K562 (cell line): ENCODE measurements at regions not wholly inside any gene's neighbourhood (a gene's known extent, or its start where the extent isn't known, plus 50 kb on each side); places are given as distances from the start of the nearest gene placed in this dataset.

ENCODE experiments used
- ATAC-seq: fragments of 200-7000 bp; cut with Tn5 transposase; 3 replicates; pipeline ENCODE4 v1.9.1; 2020; ENCODE audit warnings: moderate library complexity
- BruUV-seq: library from RNA; stranded (reverse); fragments of 400-500 nt; replicated peaks from 2 replicates; lab custom pipeline; 2021; lab: Mats Ljungman, UMichigan
- CTCF ChIA-PET: fragments of 300-600 bp; formaldehyde crosslinking; extraction: SDS; loops from one replicate; lab custom pipeline; 2021; ENCODE audit warnings: low intra/inter-chr PET ratio; lab: Yijun Ruan, JAX
- POLR2A ChIA-PET: fragments of 300-600, 350-650 bp; sonication (Branson Sonifier 250); formaldehyde crosslinking; extraction: SDS; loops from one replicate; lab custom pipeline; 2021; ENCODE audit warnings: antibody characterized with exemption, inconsistent platforms; lab: Yijun Ruan, JAX
- DNase-seq, 4 experiments: peaks; one replicate each; pipeline versions ENCODE4 v3.0.0 to v3.0.0-alpha.2; 2011 to 2018; ENCODE audit warnings: low spot score in 3 of 4, mixed read lengths in 3 of 4; ENCODE audit errors: extremely low read depth in 1 of 4
- FAIRE-seq: peaks from 2 replicates; lab custom pipeline; 2011; peaks lifted over from hg19 to GRCh38; lab: Jason Lieb, UNC
- H2AFZ ChIP-seq: 2 replicates; pipeline ENCODE4 v1.6.0; 2011; ENCODE audit warnings: low read depth, low read length, control low read depth, inconsistent platforms
- H3K27ac ChIP-seq: fragments of 200-600 bp; 3 replicates; pipeline ENCODE4 v1.8.0; 2011; ENCODE audit warnings: low read depth, mild to moderate bottlenecking, control low read depth, inconsistent platforms, low read length, moderate library complexity, mixed read lengths; ENCODE audit errors: extremely low read depth
- H3K27me3 ChIP-seq, 2 experiments: fragments of 300-600 bp in 1 of 2; 2 replicates in 1 of 2; 3 replicates in 1 of 2; pipeline versions ENCODE4 v1.6.0 to v1.8.0; 2011; ENCODE audit warnings: inconsistent platforms in 2 of 2, low read length in 2 of 2, mild to moderate bottlenecking in 1 of 2, mixed read lengths in 1 of 2, moderate library complexity in 1 of 2; ENCODE audit not compliant: control insufficient read depth in 2 of 2, insufficient read depth in 2 of 2
- H3K36me3 ChIP-seq: fragments of 300-600 bp; 3 replicates; pipeline ENCODE4 v1.8.0; 2011; ENCODE audit warnings: mild to moderate bottlenecking, low read length, inconsistent platforms; ENCODE audit not compliant: control insufficient read depth, insufficient read depth
- H3K4me1 ChIP-seq, 2 experiments: fragments of 200-600 bp in 1 of 2; replicated peaks in 1 of 2; 2 replicates in 1 of 2; 3 replicates in 1 of 2; pipeline versions ENCODE4 v1.5.1 to v1.8.0; 2011; ENCODE audit warnings: inconsistent platforms in 2 of 2, low read length in 2 of 2, mild to moderate bottlenecking in 1 of 2, mixed read lengths in 1 of 2, moderate library complexity in 1 of 2; ENCODE audit not compliant: control insufficient read depth in 2 of 2, insufficient read depth in 2 of 2
- H3K4me2 ChIP-seq: 2 replicates; pipeline ENCODE4 v1.6.1; 2011; ENCODE audit warnings: low read length, control low read depth, inconsistent platforms, mixed read lengths; ENCODE audit not compliant: insufficient read depth
- H3K4me3 ChIP-seq: fragments of 200-600 bp; sonication (generic), shearing (Covaris generic); 2 replicates; pipeline ENCODE4 v1.5.1; 2016; ENCODE audit warnings: control low read depth, inconsistent platforms
- H3K79me2 ChIP-seq: fragments of 200-600 bp; 3 replicates; pipeline ENCODE4 v1.8.0; 2011; ENCODE audit warnings: low read length, inconsistent platforms; ENCODE audit not compliant: control insufficient read depth, insufficient read depth
- H3K9ac ChIP-seq, 2 experiments: 2 replicates each; pipeline versions ENCODE4 v1.6.0 to v1.6.1; 2011; ENCODE audit warnings: low read depth in 2 of 2, low read length in 2 of 2, control low read depth in 1 of 2, inconsistent platforms in 1 of 2, mild to moderate bottlenecking in 1 of 2, mixed read lengths in 1 of 2; ENCODE audit not compliant: insufficient read depth in 1 of 2
- H3K9me1 ChIP-seq: one replicate; pipeline ENCODE4 v1.6.0; 2011; ENCODE audit warnings: inconsistent platforms, mild to moderate bottlenecking, low read length, moderate library complexity; ENCODE audit not compliant: control insufficient read depth, insufficient read depth
- H3K9me3 ChIP-seq: replicated peaks from 2 replicates; pipeline ENCODE4 v1.5.1; 2011; ENCODE audit warnings: low read depth, low read length, inconsistent platforms; ENCODE audit not compliant: control insufficient read depth, insufficient read depth
- H4K20me1 ChIP-seq: replicated peaks from 2 replicates; pipeline ENCODE4 v1.6.1; 2011; ENCODE audit warnings: low read length, inconsistent platforms, mixed read lengths; ENCODE audit not compliant: control insufficient read depth, insufficient read depth
- ARID1B ChIP-seq: fragments of 450-650 bp; IDR thresholded peaks from 2 replicates; pipeline ENCODE4 v1.6.1; 2016; ENCODE audit warnings: antibody characterized with exemption, mild to moderate bottlenecking, inconsistent platforms
- CREM ChIP-seq: IDR thresholded peaks from 2 replicates; pipeline ENCODE4 v1.6.1; 2014; ENCODE audit warnings: antibody characterized with exemption, low read depth
- DDX20 ChIP-seq: fragments of 450-650 bp; IDR thresholded peaks from 2 replicates; pipeline ENCODE4 v1.6.1; 2016; ENCODE audit warnings: missing genetic modification characterization, low read depth, mild to moderate bottlenecking, missing compliant biosample characterization, moderate library complexity
- HES1 ChIP-seq: fragments of 450-650 bp; IDR thresholded peaks from 2 replicates; pipeline ENCODE4 v1.6.1; 2016; ENCODE audit warnings: low read depth, mild to moderate bottlenecking, moderate library complexity
- KLF6 ChIP-seq: fragments of 250-450 bp; sonication (Bioruptor Pico); IDR thresholded peaks from 2 replicates; pipeline ENCODE4 v1.4.0; 2020; ENCODE audit warnings: mild to moderate bottlenecking, moderate library complexity, borderline replicate concordance
- LCOR ChIP-seq: sonication (generic); formaldehyde crosslinking; IDR thresholded peaks from 2 replicates; pipeline ENCODE4 v1.8.0; 2022; ENCODE audit warnings: mild to moderate bottlenecking, missing genetic modification reagents
- MAFK ChIP-seq: IDR thresholded peaks from 2 replicates; pipeline ENCODE4 v1.6.1; 2011; ENCODE audit warnings: low read length, improper control_type of control experiment
- MEIS2 ChIP-seq: fragments of 450-650 bp; IDR thresholded peaks from 2 replicates; pipeline ENCODE4 v1.6.1; 2014; ENCODE audit warnings: mild to moderate bottlenecking; ENCODE audit not compliant: partially characterized antibody
- RHOXF2B ChIP-seq: fragments of 250-450 bp; sonication (Bioruptor Pico); conservative IDR thresholded peaks from 2 replicates; pipeline ENCODE4 v1.5.1; 2021
- ZNF76 ChIP-seq: fragments of 250-450 bp; sonication (Bioruptor Pico); IDR thresholded peaks from 2 replicates; pipeline ENCODE4 v1.4.0; 2020; ENCODE audit warnings: mild to moderate bottlenecking, moderate library complexity, borderline replicate concordance
- WGBS: fragments of 100-300 bp; shearing (Covaris generic); methylation state at CpG from one replicate; pipeline ENCODE4 v1.1.6; 2016; ENCODE audit warnings: low coverage, mixed read lengths; ENCODE audit not compliant: insufficient coverage; ENCODE audit errors: missing lambda C conversion rate; 5-methylcytosine and 5-hydroxymethylcytosine counted together
- in situ Hi-C: fragments of 300-500 bp; cut with MboI; formaldehyde crosslinking; loops from 4 replicates; pipeline ENCODE4 v1.15.0; 2018; ENCODE audit warnings: inconsistent platforms, mixed read lengths
- intact Hi-C: fragments of 100-400 bp; cut with micrococcal nuclease; formaldehyde crosslinking; loops from 2 replicates; pipeline ENCODE4 v1.14.2; 2022
- TF ChIP-seq, protein P1 (sequence below): fragments of 450-650 bp; IDR thresholded peaks from 2 replicates; pipeline ENCODE4 v1.6.1; 2017; ENCODE audit warnings: antibody characterized with exemption

- TF ChIP-seq KLF6 (CRISPR knock-in tag) (no peak), ARID1B (no peak), DDX20 (tag) (no peak), HES1 (no peak), ZNF76 (CRISPR knock-in tag) (no peak), CREM (no peak), RHOXF2B (no peak), MEIS2 (no peak), MAFK (no peak), LCOR (no peak)
- TF ChIP-seq, protein P1, sequence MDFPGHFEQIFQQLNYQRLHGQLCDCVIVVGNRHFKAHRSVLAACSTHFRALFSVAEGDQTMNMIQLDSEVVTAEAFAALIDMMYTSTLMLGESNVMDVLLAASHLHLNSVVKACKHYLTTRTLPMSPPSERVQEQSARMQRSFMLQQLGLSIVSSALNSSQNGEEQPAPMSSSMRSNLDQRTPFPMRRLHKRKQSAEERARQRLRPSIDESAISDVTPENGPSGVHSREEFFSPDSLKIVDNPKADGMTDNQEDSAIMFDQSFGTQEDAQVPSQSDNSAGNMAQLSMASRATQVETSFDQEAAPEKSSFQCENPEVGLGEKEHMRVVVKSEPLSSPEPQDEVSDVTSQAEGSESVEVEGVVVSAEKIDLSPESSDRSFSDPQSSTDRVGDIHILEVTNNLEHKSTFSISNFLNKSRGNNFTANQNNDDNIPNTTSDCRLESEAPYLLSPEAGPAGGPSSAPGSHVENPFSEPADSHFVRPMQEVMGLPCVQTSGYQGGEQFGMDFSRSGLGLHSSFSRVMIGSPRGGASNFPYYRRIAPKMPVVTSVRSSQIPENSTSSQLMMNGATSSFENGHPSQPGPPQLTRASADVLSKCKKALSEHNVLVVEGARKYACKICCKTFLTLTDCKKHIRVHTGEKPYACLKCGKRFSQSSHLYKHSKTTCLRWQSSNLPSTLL = no peak
- FAIRE-seq (no peak), DNase-seq (no peak), ATAC-seq (no peak)
- Histone ChIP-seq H3K9me1 (no peaks in the 10 kb centered on the region), H3K9me3 (no peaks in the 10 kb centered on the region), H3K4me2 (no peak overlapping the region), H4K20me1 (no peaks in the 10 kb centered on the region), H3K36me3 (no peaks in the 10 kb centered on the region), H2AFZ (no peak overlapping the region), H3K79me2 (no peaks in the 10 kb centered on the region), H3K4me3 (no peak overlapping the region), H3K27ac (no peak overlapping the region), H3K9ac (no peak overlapping the region), H3K27me3 (peaks cover 0 to 14% of the 10 kb centered on the region in 2 experiments; a peak in 1 of 5 replicates), H3K4me1 (no peaks in the 10 kb centered on the region)
- intact Hi-C loops (no loop called here), in situ Hi-C loops (no loop called here)
- CTCF ChIA-PET = no interaction called here
- POLR2A ChIA-PET = no interaction called here
- no TSS peak for BruUV-seq
- WGBS = 2% methylated on average over 3 of the region's 3 CpGs
These were observed 142.1 kb downstream of the CDCA7 start for GRCh38 chr2:173496746-173497145.
